ENCODE measurements at regions not wholly inside any gene's neighbourhood (a gene's known extent, or its start where the extent isn't known, plus 50 kb on each side); places are given as distances from the start of the nearest gene placed in this dataset.

DNA sequence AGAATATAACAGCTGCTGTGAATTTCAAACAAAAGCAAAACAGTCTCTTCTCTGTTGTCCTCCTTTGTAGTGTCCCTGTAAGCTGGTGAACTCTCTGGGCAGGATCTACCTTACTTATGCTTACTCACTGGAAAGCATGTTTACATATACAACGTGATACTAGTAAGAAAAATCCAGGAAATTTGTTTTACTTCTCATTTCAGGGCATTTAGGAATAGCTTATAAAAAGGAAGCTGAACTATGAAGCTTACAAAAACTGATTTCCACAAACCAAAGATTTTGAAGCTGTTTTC, 311.0 kb downstream of the NOVA1 start:
- no peak for TF ChIP-seq EP300 (conservative IDR thresholded peaks at IDR 0.05; ENCODE audit: poor library complexity, severe bottlenecking)
- TF ChIP-seq SMC3 (conservative IDR thresholded peaks at IDR 0.05; ENCODE audit: poor library complexity) = no peak
- TF ChIP-seq POLR2AphosphoS5 (IDR thresholded peaks at IDR 0.05) = no peak
- TF ChIP-seq TAF1 (IDR thresholded peaks at IDR 0.05; ENCODE audit: low read depth) = no peak
- TF ChIP-seq, protein P1, sequence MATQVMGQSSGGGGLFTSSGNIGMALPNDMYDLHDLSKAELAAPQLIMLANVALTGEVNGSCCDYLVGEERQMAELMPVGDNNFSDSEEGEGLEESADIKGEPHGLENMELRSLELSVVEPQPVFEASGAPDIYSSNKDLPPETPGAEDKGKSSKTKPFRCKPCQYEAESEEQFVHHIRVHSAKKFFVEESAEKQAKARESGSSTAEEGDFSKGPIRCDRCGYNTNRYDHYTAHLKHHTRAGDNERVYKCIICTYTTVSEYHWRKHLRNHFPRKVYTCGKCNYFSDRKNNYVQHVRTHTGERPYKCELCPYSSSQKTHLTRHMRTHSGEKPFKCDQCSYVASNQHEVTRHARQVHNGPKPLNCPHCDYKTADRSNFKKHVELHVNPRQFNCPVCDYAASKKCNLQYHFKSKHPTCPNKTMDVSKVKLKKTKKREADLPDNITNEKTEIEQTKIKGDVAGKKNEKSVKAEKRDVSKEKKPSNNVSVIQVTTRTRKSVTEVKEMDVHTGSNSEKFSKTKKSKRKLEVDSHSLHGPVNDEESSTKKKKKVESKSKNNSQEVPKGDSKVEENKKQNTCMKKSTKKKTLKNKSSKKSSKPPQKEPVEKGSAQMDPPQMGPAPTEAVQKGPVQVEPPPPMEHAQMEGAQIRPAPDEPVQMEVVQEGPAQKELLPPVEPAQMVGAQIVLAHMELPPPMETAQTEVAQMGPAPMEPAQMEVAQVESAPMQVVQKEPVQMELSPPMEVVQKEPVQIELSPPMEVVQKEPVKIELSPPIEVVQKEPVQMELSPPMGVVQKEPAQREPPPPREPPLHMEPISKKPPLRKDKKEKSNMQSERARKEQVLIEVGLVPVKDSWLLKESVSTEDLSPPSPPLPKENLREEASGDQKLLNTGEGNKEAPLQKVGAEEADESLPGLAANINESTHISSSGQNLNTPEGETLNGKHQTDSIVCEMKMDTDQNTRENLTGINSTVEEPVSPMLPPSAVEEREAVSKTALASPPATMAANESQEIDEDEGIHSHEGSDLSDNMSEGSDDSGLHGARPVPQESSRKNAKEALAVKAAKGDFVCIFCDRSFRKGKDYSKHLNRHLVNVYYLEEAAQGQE (IDR thresholded peaks at IDR 0.05; ENCODE audit: borderline replicate concordance) = no peak
- TF ChIP-seq, protein P2, sequence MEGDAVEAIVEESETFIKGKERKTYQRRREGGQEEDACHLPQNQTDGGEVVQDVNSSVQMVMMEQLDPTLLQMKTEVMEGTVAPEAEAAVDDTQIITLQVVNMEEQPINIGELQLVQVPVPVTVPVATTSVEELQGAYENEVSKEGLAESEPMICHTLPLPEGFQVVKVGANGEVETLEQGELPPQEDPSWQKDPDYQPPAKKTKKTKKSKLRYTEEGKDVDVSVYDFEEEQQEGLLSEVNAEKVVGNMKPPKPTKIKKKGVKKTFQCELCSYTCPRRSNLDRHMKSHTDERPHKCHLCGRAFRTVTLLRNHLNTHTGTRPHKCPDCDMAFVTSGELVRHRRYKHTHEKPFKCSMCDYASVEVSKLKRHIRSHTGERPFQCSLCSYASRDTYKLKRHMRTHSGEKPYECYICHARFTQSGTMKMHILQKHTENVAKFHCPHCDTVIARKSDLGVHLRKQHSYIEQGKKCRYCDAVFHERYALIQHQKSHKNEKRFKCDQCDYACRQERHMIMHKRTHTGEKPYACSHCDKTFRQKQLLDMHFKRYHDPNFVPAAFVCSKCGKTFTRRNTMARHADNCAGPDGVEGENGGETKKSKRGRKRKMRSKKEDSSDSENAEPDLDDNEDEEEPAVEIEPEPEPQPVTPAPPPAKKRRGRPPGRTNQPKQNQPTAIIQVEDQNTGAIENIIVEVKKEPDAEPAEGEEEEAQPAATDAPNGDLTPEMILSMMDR (IDR thresholded peaks at IDR 0.05; ENCODE audit: poor library complexity, severe bottlenecking) = no peak
- no peak for TF ChIP-seq EZH2 (IDR thresholded peaks at IDR 0.05; ENCODE audit: borderline replicate concordance, insufficient read depth, low read length, poor library complexity, severe bottlenecking)
- no peak for TF ChIP-seq RAD21 (conservative IDR thresholded peaks at IDR 0.05)
- no peak for TF ChIP-seq MXI1 (conservative IDR thresholded peaks at IDR 0.05; ENCODE audit: poor library complexity, severe bottlenecking)
- no peak overlapping the region for H3K4me3 ChIP-seq (ENCODE audit: low read length)
- H3K79me2 ChIP-seq (replicated peaks; ENCODE audit: insufficient read depth, low read length) = no peaks in the 10 kb centered on the region
- H3K36me3 ChIP-seq (ENCODE audit: insufficient read depth, low read length) = no peaks in the 10 kb centered on the region
- H3K27ac ChIP-seq (ENCODE audit: low read length) = no peak overlapping the region
- no peak overlapping the region for H2AFZ ChIP-seq (ENCODE audit: low read depth, low read length)
- H3K9me3 ChIP-seq (ENCODE audit: low read length) = no peaks in the 10 kb centered on the region
- no peak overlapping the region for H3K4me2 ChIP-seq (ENCODE audit: low read length)
- no peak overlapping the region for H3K9ac ChIP-seq (ENCODE audit: low read length)
- no peaks in the 10 kb centered on the region for H3K9me2 ChIP-seq (ENCODE audit: insufficient read depth, low read length)
- no peaks in the 10 kb centered on the region for H3K27me3 ChIP-seq (ENCODE audit: insufficient read depth, low read depth, low read length)
- H4K20me1 ChIP-seq (ENCODE audit: insufficient read depth) = no peaks in the 10 kb centered on the region
- no peaks in the 10 kb centered on the region for H3F3A ChIP-seq (ENCODE audit: insufficient read depth, low read length, poor library complexity, severe bottlenecking)

DNA sequence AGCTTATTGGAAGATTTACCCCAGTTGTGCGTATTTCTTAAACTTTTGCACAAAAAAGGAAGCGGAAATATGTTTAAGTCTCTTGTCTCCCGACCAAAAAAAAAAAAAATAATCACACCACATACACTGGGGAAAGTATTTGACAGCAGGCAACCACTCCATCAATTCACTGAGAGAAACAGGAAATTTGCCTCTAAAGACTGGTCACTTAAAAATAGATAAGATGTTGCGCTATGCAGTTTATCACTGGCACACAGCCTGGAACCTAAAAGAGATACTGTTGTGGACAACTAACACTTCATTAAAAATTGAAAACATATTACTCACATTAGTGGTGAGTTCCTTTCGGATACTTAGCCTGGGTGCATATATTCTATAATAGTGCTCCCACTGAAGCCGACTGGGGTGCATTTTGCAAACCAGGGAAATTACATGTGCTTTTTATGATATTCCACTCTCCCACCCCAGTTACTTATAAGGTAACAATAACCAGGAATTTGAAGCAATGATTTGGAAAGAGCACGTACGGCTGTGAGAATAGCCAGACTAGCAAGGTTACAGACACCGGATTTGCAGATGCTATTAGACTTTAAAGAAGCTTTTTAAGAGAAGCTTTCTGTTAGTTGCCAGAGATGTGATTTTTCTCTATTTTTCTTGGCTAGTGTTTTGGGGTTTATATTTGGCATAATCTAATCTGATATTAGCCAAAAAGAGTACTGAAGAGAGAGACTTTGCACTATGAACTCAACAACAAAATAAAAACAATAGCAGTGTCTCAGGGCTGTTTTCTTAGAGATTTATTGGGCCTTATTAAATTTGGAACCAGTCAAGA, 311.5 kb downstream of the NOVA1 start:
- Histone ChIP-seq H4K20me1 (ENCODE audit: insufficient read depth) (no peaks in the 10 kb centered on the region), H3K4me2 (ENCODE audit: low read length) (no peak overlapping the region), H3K9me3 (ENCODE audit: low read length) (no peaks in the 10 kb centered on the region), H2AFZ (ENCODE audit: low read depth, low read length) (no peak overlapping the region), H3F3A (ENCODE audit: insufficient read depth, low read length, poor library complexity, severe bottlenecking) (no peaks in the 10 kb centered on the region), H3K79me2 (replicated peaks; ENCODE audit: insufficient read depth, low read length) (no peaks in the 10 kb centered on the region), H3K9me2 (ENCODE audit: insufficient read depth, low read length) (no peaks in the 10 kb centered on the region), H3K27ac (ENCODE audit: low read length) (no peak overlapping the region), H3K9ac (ENCODE audit: low read length) (no peak overlapping the region), H3K36me3 (ENCODE audit: insufficient read depth, low read length) (no peaks in the 10 kb centered on the region), H3K4me3 (ENCODE audit: low read length) (no peak overlapping the region), H3K27me3 (ENCODE audit: insufficient read depth, low read depth, low read length) (no peaks in the 10 kb centered on the region)
- TF ChIP-seq, protein P2 (IDR thresholded peaks at IDR 0.05; ENCODE audit: poor library complexity, severe bottlenecking) = no peak
- TF ChIP-seq SMC3 (conservative IDR thresholded peaks at IDR 0.05; ENCODE audit: poor library complexity) (no peak), RAD21 (conservative IDR thresholded peaks at IDR 0.05) (no peak), EZH2 (IDR thresholded peaks at IDR 0.05; ENCODE audit: borderline replicate concordance, insufficient read depth, low read length, poor library complexity, severe bottlenecking) (no peak), EP300 (conservative IDR thresholded peaks at IDR 0.05; ENCODE audit: poor library complexity, severe bottlenecking) (no peak), MXI1 (conservative IDR thresholded peaks at IDR 0.05; ENCODE audit: poor library complexity, severe bottlenecking) (no peak), POLR2AphosphoS5 (IDR thresholded peaks at IDR 0.05) (no peak), TAF1 (IDR thresholded peaks at IDR 0.05; ENCODE audit: low read depth) (no peak)
- TF ChIP-seq, protein P1 (IDR thresholded peaks at IDR 0.05; ENCODE audit: borderline replicate concordance) = no peak

Measured in neural cell (in vitro differentiated cells).